H1 (cell line): ENCODE measurements at regions not wholly inside any gene's neighbourhood (a gene's known extent, or its start where the extent isn't known, plus 50 kb on each side); places are given as distances from the start of the nearest gene placed in this dataset.

Source experiments
- KDM4A ChIP-seq: IDR thresholded peaks from one replicate; pipeline ENCODE4 v1.7.1; 2012; ENCODE audit warnings: low read depth, mild to moderate bottlenecking, moderate library complexity, low read length, inconsistent platforms; ENCODE audit not compliant: severe bottlenecking
- POLR2A ChIP-seq, 2 experiments: IDR thresholded peaks; 1 replicate in 1 of 2; 2 replicates in 1 of 2; pipeline ENCODE4 v1.6.1; 2011; ENCODE audit warnings: low read depth in 2 of 2, low read length in 2 of 2, mild to moderate bottlenecking in 2 of 2; ENCODE audit errors: control extremely low read depth in 1 of 2
- POLR2AphosphoS5 ChIP-seq: IDR thresholded peaks from 2 replicates; pipeline ENCODE4 v1.6.1; 2011; ENCODE audit warnings: low read depth, low read length

GRCh38 chr2:181774685-181775084 is 94.4 kb upstream of the NEUROD1 start:
- no peak for TF ChIP-seq KDM4A
- no peak for TF ChIP-seq POLR2A (IDR thresholded peaks at IDR 0.05; ENCODE audit: control extremely low read depth in 1 of 2, low read depth in 2 of 2, low read length in 2 of 2)
- no peak for TF ChIP-seq POLR2AphosphoS5
